B cell (primary cell): ENCODE measurements at regions not wholly inside any gene's neighbourhood (a gene's known extent, or its start where the extent isn't known, plus 50 kb on each side); places are given as distances from the start of the nearest gene placed in this dataset.

Source experiments
- CTCF ChIP-seq: fragments of 200-600 bp; IDR thresholded peaks from one replicate; pipeline ENCODE4 v1.8.0; 2022; ENCODE audit warnings: antibody characterized with exemption, mild to moderate bottlenecking
- EZH2 ChIP-seq: IDR thresholded peaks from 2 replicates; pipeline ENCODE4 v1.6.1; 2012; ENCODE audit warnings: borderline replicate concordance, low read depth, mild to moderate bottlenecking, moderate library complexity, low read length; ENCODE audit not compliant: insufficient read depth, poor library complexity, severe bottlenecking

- no peak for TF ChIP-seq EZH2
- no peak for TF ChIP-seq CTCF
Observed at GRCh38 chr21:17712887-17713286, 100.2 kb upstream of the BTG3 start.
